Mesendoderm (in vitro differentiated cells): ENCODE measurements at regions not wholly inside any gene's neighbourhood (a gene's known extent, or its start where the extent isn't known, plus 50 kb on each side); places are given as distances from the start of the nearest gene placed in this dataset.

Experiments
- DNase-seq: peaks from one replicate; pipeline ENCODE4 v3.0.0; 2013
- H2AK5ac ChIP-seq: 2 replicates; pipeline ENCODE4 v1.6.1; 2013; ENCODE audit warnings: low read length, inconsistent platforms
- H2BK120ac ChIP-seq: 2 replicates; pipeline ENCODE4 v1.6.1; 2013; ENCODE audit warnings: low read depth, mild to moderate bottlenecking, low read length, moderate library complexity, mixed read lengths
- H2BK15ac ChIP-seq: replicated peaks from 2 replicates; pipeline ENCODE4 v1.6.1; 2013; ENCODE audit warnings: low read depth, mild to moderate bottlenecking, moderate library complexity
- H2BK5ac ChIP-seq: 2 replicates; pipeline ENCODE4 v1.6.1; 2013; ENCODE audit warnings: low read length, inconsistent platforms
- H3K18ac ChIP-seq: 2 replicates; pipeline ENCODE4 v1.6.1; 2013; ENCODE audit warnings: mild to moderate bottlenecking, low read length, mixed read lengths
- H3K23ac ChIP-seq: one replicate; pipeline ENCODE4 v1.6.1; 2013; ENCODE audit warnings: low read length
- H3K27ac ChIP-seq: 2 replicates; pipeline ENCODE4 v1.5.1; 2013; ENCODE audit warnings: low read depth, mild to moderate bottlenecking, inconsistent platforms, low read length, moderate library complexity
- H3K27me3 ChIP-seq: 2 replicates; pipeline ENCODE4 v1.6.1; 2013; ENCODE audit warnings: low read length, control low read depth, mild to moderate bottlenecking, inconsistent platforms; ENCODE audit not compliant: insufficient read depth, poor library complexity
- H3K36me3 ChIP-seq: 2 replicates; pipeline ENCODE4 v1.6.1; 2013; ENCODE audit warnings: low read length, inconsistent platforms; ENCODE audit not compliant: control insufficient read depth, insufficient read depth
- H3K4ac ChIP-seq: one replicate; pipeline ENCODE4 v1.6.1; 2013; ENCODE audit warnings: low read depth, mild to moderate bottlenecking, low read length, moderate library complexity
- H3K4me1 ChIP-seq: 2 replicates; pipeline ENCODE4 v1.6.1; 2013; ENCODE audit warnings: low read depth, low read length, inconsistent platforms; ENCODE audit not compliant: control insufficient read depth
- H3K4me2 ChIP-seq: 2 replicates; pipeline ENCODE4 v1.6.1; 2013; ENCODE audit warnings: low read length
- H3K4me3 ChIP-seq: 2 replicates; pipeline ENCODE4 v1.5.1; 2013; ENCODE audit warnings: mild to moderate bottlenecking, low read length
- H3K56ac ChIP-seq: one replicate; pipeline ENCODE4 v1.6.1; 2013; ENCODE audit warnings: low read length
- H3K79me1 ChIP-seq: 2 replicates; pipeline ENCODE4 v1.6.1; 2013; ENCODE audit warnings: low read length, inconsistent platforms
- H3K79me2 ChIP-seq: 2 replicates; pipeline ENCODE4 v1.6.1; 2013; ENCODE audit warnings: mild to moderate bottlenecking, low read length; ENCODE audit not compliant: control insufficient read depth, insufficient read depth
- H3K9ac ChIP-seq: 2 replicates; pipeline ENCODE4 v1.6.1; 2013; ENCODE audit warnings: low read length, inconsistent platforms
- H4K5ac ChIP-seq: one replicate; pipeline ENCODE4 v1.6.1; 2013; ENCODE audit warnings: low read length
- H4K8ac ChIP-seq: one replicate; pipeline ENCODE4 v1.6.1; 2013; ENCODE audit warnings: low read depth, mild to moderate bottlenecking, control low read depth, low read length, moderate library complexity
- WGBS: extraction: QIAGEN DNeasy Blood & Tissue Kit; methylation state at CpG from one replicate; pipeline ENCODE4 v1.1.7; 2013; ENCODE audit warnings: low lambda C conversion rate, missing lambda C conversion rate; ENCODE audit not compliant: insufficient coverage; ENCODE audit errors: extremely low coverage; 5-methylcytosine and 5-hydroxymethylcytosine counted together

- Histone ChIP-seq H3K79me1 (no peaks in the 10 kb centered on the region), H4K8ac (no peak overlapping the region), H3K27me3 (no peaks in the 10 kb centered on the region), H3K27ac (no peak overlapping the region), H2AK5ac (no peak overlapping the region), H3K23ac (no peak overlapping the region), H3K4ac (no peak overlapping the region), H2BK15ac (no peak overlapping the region), H3K4me1 (no peaks in the 10 kb centered on the region), H3K36me3 (no peaks in the 10 kb centered on the region), H2BK5ac (no peak overlapping the region), H3K56ac (no peak overlapping the region), H3K4me3 (no peak overlapping the region), H3K18ac (no peak overlapping the region), H3K79me2 (no peaks in the 10 kb centered on the region), H4K5ac (no peak overlapping the region), H3K9ac (no peak overlapping the region), H2BK120ac (no peak overlapping the region), H3K4me2 (no peak overlapping the region)
- no peak for DNase-seq
- WGBS: no CpG with 5 or more reads among the region's 4 CpGs
These were observed 276.3 kb upstream of the DKK2 start for GRCh38 chr4:107312366-107312765.

- no peak overlapping the region for H3K4ac ChIP-seq
- peaks cover 2% of the 10 kb centered on the region for H3K27me3 ChIP-seq
- no peaks in the 10 kb centered on the region for H3K36me3 ChIP-seq
- H4K8ac ChIP-seq: no peak overlapping the region
- no peak overlapping the region for H3K9ac ChIP-seq
- H3K4me1 ChIP-seq: no peaks in the 10 kb centered on the region
- no peaks in the 10 kb centered on the region for H3K79me2 ChIP-seq
- H2BK15ac ChIP-seq: no peak overlapping the region
- no peak overlapping the region for H3K4me2 ChIP-seq
- no peak overlapping the region for H2BK5ac ChIP-seq
- H3K4me3 ChIP-seq: no peak overlapping the region
- no peak overlapping the region for H3K18ac ChIP-seq
- no peak overlapping the region for H3K27ac ChIP-seq
- no peak overlapping the region for H3K56ac ChIP-seq
- no peak overlapping the region for H2AK5ac ChIP-seq
- H3K23ac ChIP-seq: no peak overlapping the region
- no peak overlapping the region for H4K5ac ChIP-seq
- H2BK120ac ChIP-seq: no peak overlapping the region
- no peaks in the 10 kb centered on the region for H3K79me1 ChIP-seq
- DNase-seq: no peak
- no CpG with 5 or more reads among the region's 5 CpGs for WGBS
These were observed 268.7 kb upstream of the DKK2 start for GRCh38 chr4:107304699-107305286.

DNA sequence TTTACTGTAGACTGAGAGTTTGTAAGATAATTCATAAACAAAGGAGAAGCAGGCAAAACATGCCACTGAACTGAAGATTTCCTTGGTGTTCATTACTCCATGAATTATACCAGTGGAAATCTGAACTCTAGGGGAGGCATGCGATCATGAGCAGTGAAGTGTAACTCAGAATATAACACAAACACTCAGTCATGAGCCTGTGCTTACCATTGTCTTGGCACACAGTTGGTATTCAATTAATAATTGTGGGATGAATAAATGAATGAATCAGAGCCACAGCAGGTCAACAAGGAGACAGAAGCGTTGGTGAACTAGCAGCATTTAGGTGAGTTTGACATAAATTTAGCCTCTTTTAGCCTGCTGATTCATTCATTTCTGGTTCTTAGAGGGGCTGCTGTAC is 263.5 kb upstream of the DKK2 start:
- no peak overlapping the region for H3K56ac ChIP-seq
- H3K18ac ChIP-seq: no peak overlapping the region
- no peaks in the 10 kb centered on the region for H3K36me3 ChIP-seq
- H3K4me3 ChIP-seq: no peak overlapping the region
- DNase-seq: no peak
- no peaks in the 10 kb centered on the region for H3K4me1 ChIP-seq
- no peak overlapping the region for H3K27ac ChIP-seq
- WGBS: no CpG with 5 or more reads among the region's 2 CpGs
- H3K4ac ChIP-seq: no peak overlapping the region
- H3K9ac ChIP-seq: no peak overlapping the region
- no peak overlapping the region for H2AK5ac ChIP-seq
- no peak overlapping the region for H3K4me2 ChIP-seq
- H4K8ac ChIP-seq: no peak overlapping the region
- no peak overlapping the region for H2BK15ac ChIP-seq
- H3K79me1 ChIP-seq: no peaks in the 10 kb centered on the region
- no peak overlapping the region for H4K5ac ChIP-seq
- no peak overlapping the region for H2BK5ac ChIP-seq
- no peaks in the 10 kb centered on the region for H3K79me2 ChIP-seq
- no peak overlapping the region for H2BK120ac ChIP-seq
- H3K23ac ChIP-seq: no peak overlapping the region
- no peaks in the 10 kb centered on the region for H3K27me3 ChIP-seq

- Histone ChIP-seq H2BK120ac (no peak overlapping the region), H3K79me1 (no peaks in the 10 kb centered on the region), H3K4ac (no peak overlapping the region), H3K4me3 (no peak overlapping the region), H4K5ac (no peak overlapping the region), H3K18ac (no peak overlapping the region), H3K27me3 (no peaks in the 10 kb centered on the region), H3K4me2 (no peak overlapping the region), H3K23ac (no peak overlapping the region), H3K36me3 (no peaks in the 10 kb centered on the region), H3K27ac (no peak overlapping the region), H2BK15ac (no peak overlapping the region), H3K56ac (no peak overlapping the region), H4K8ac (no peak overlapping the region), H2BK5ac (no peak overlapping the region), H3K4me1 (no peaks in the 10 kb centered on the region), H2AK5ac (no peak overlapping the region), H3K9ac (no peak overlapping the region), H3K79me2 (no peaks in the 10 kb centered on the region)
- DNase-seq: no peak
- no CpG with 5 or more reads among the region's 4 CpGs for WGBS
These were observed 256.9 kb upstream of the DKK2 start for GRCh38 chr4:107292979-107293378.

DNA sequence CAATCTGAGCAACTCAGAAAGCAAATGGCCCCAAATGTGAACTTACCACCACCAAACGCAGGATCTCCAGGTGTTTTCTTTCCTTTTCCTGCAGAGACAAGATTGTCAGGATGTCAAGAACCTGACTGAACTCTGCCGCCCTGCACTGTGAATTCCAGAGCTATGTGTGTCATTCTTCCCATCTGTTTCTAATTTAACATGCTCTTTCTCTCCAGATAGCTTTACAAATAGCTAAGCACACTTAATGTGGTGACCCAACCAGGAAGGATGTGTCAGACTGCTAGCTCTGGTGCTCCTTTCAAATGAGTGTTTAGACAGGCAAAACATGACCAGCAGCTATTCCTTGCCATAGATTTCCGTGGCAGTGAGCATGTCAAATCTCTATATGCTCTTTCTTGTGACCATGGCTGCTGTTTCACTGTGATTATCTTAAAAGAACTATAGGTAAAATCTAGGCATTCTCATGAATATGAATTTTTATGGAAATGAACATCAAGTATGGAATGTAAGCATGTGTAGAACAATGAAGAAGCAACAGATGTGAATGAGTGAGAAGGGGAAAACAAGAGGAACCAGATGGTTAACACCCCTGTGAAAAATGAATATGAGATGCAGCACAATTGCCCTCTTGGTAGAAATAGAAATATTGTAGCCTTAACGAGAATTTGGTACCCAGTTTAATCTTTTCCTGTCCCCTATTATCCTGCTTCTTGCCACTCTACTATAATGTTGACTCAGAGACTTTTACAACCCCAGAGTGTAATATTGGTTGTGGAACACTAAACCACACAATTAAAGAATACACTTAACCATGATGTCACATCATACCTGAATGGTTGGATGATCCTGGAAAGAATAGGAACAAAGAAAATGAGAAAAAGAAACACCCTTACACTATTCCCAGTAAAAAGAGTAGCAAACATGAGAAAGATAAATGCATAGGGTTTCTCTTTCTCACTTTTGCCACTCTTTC is 247.8 kb upstream of the DKK2 start:
- no peak overlapping the region for H4K8ac ChIP-seq
- DNase-seq: peak; percentile 90

More for the DNA sequence above, 247.8 kb upstream of the DKK2 start:
- no peak overlapping the region for H3K9ac ChIP-seq
- WGBS: no CpG with 5 or more reads among the region's 4 CpGs
- H3K4ac ChIP-seq: no peak overlapping the region
- H2BK15ac ChIP-seq: peak overlapping the region; percentile 57
- no peak overlapping the region for H4K5ac ChIP-seq
- H3K23ac ChIP-seq: no peak overlapping the region
- H2BK120ac ChIP-seq: no peak overlapping the region
- H3K56ac ChIP-seq: no peak overlapping the region
- H3K36me3 ChIP-seq: no peaks in the 10 kb centered on the region
- H3K18ac ChIP-seq: no peak overlapping the region
- no peak overlapping the region for H3K4me2 ChIP-seq
- no peak overlapping the region for H3K27ac ChIP-seq
- H2AK5ac ChIP-seq: no peak overlapping the region
- no peaks in the 10 kb centered on the region for H3K4me1 ChIP-seq
- H3K27me3 ChIP-seq: no peaks in the 10 kb centered on the region
- no peak overlapping the region for H3K4me3 ChIP-seq
- no peaks in the 10 kb centered on the region for H3K79me2 ChIP-seq
- H3K79me1 ChIP-seq: no peaks in the 10 kb centered on the region
- no peak overlapping the region for H2BK5ac ChIP-seq
